K562 (cell line): ENCODE measurements at regions not wholly inside any gene's neighbourhood (a gene's known extent, or its start where the extent isn't known, plus 50 kb on each side); places are given as distances from the start of the nearest gene placed in this dataset.

Experiments used
- ATAC-seq: fragments of 200-7000 bp; cut with Tn5 transposase; 3 replicates; pipeline ENCODE4 v1.9.1; 2020; ENCODE audit warnings: moderate library complexity
- BruUV-seq: library from RNA; stranded (reverse); fragments of 400-500 nt; replicated peaks from 2 replicates; lab custom pipeline; 2021; lab: Mats Ljungman, UMichigan
- CTCF ChIA-PET: fragments of 300-600 bp; formaldehyde crosslinking; extraction: SDS; loops from one replicate; lab custom pipeline; 2021; ENCODE audit warnings: low intra/inter-chr PET ratio; lab: Yijun Ruan, JAX
- POLR2A ChIA-PET: fragments of 300-600, 350-650 bp; sonication (Branson Sonifier 250); formaldehyde crosslinking; extraction: SDS; loops from one replicate; lab custom pipeline; 2021; ENCODE audit warnings: antibody characterized with exemption, inconsistent platforms; lab: Yijun Ruan, JAX
- DNase-seq, 4 experiments: peaks; one replicate each; pipeline versions ENCODE4 v3.0.0 to v3.0.0-alpha.2; 2011 to 2018; ENCODE audit warnings: low spot score in 3 of 4, mixed read lengths in 3 of 4; ENCODE audit errors: extremely low read depth in 1 of 4
- FAIRE-seq: peaks from 2 replicates; lab custom pipeline; 2011; peaks lifted over from hg19 to GRCh38; lab: Jason Lieb, UNC
- H2AFZ ChIP-seq: 2 replicates; pipeline ENCODE4 v1.6.0; 2011; ENCODE audit warnings: low read depth, low read length, control low read depth, inconsistent platforms
- H3K27ac ChIP-seq: fragments of 200-600 bp; 3 replicates; pipeline ENCODE4 v1.8.0; 2011; ENCODE audit warnings: low read depth, mild to moderate bottlenecking, control low read depth, inconsistent platforms, low read length, moderate library complexity, mixed read lengths; ENCODE audit errors: extremely low read depth
- H3K27me3 ChIP-seq, 2 experiments: fragments of 300-600 bp in 1 of 2; 2 replicates in 1 of 2; 3 replicates in 1 of 2; pipeline versions ENCODE4 v1.6.0 to v1.8.0; 2011; ENCODE audit warnings: inconsistent platforms in 2 of 2, low read length in 2 of 2, mild to moderate bottlenecking in 1 of 2, mixed read lengths in 1 of 2, moderate library complexity in 1 of 2; ENCODE audit not compliant: control insufficient read depth in 2 of 2, insufficient read depth in 2 of 2
- H3K36me3 ChIP-seq: fragments of 300-600 bp; 3 replicates; pipeline ENCODE4 v1.8.0; 2011; ENCODE audit warnings: mild to moderate bottlenecking, low read length, inconsistent platforms; ENCODE audit not compliant: control insufficient read depth, insufficient read depth
- H3K4me1 ChIP-seq, 2 experiments: fragments of 200-600 bp in 1 of 2; replicated peaks in 1 of 2; 2 replicates in 1 of 2; 3 replicates in 1 of 2; pipeline versions ENCODE4 v1.5.1 to v1.8.0; 2011; ENCODE audit warnings: inconsistent platforms in 2 of 2, low read length in 2 of 2, mild to moderate bottlenecking in 1 of 2, mixed read lengths in 1 of 2, moderate library complexity in 1 of 2; ENCODE audit not compliant: control insufficient read depth in 2 of 2, insufficient read depth in 2 of 2
- H3K4me2 ChIP-seq: 2 replicates; pipeline ENCODE4 v1.6.1; 2011; ENCODE audit warnings: low read length, control low read depth, inconsistent platforms, mixed read lengths; ENCODE audit not compliant: insufficient read depth
- H3K4me3 ChIP-seq: fragments of 200-600 bp; sonication (generic), shearing (Covaris generic); 2 replicates; pipeline ENCODE4 v1.5.1; 2016; ENCODE audit warnings: control low read depth, inconsistent platforms
- H3K79me2 ChIP-seq: fragments of 200-600 bp; 3 replicates; pipeline ENCODE4 v1.8.0; 2011; ENCODE audit warnings: low read length, inconsistent platforms; ENCODE audit not compliant: control insufficient read depth, insufficient read depth
- H3K9ac ChIP-seq, 2 experiments: 2 replicates each; pipeline versions ENCODE4 v1.6.0 to v1.6.1; 2011; ENCODE audit warnings: low read depth in 2 of 2, low read length in 2 of 2, control low read depth in 1 of 2, inconsistent platforms in 1 of 2, mild to moderate bottlenecking in 1 of 2, mixed read lengths in 1 of 2; ENCODE audit not compliant: insufficient read depth in 1 of 2
- H3K9me1 ChIP-seq: one replicate; pipeline ENCODE4 v1.6.0; 2011; ENCODE audit warnings: inconsistent platforms, mild to moderate bottlenecking, low read length, moderate library complexity; ENCODE audit not compliant: control insufficient read depth, insufficient read depth
- H3K9me3 ChIP-seq: replicated peaks from 2 replicates; pipeline ENCODE4 v1.5.1; 2011; ENCODE audit warnings: low read depth, low read length, inconsistent platforms; ENCODE audit not compliant: control insufficient read depth, insufficient read depth
- H4K20me1 ChIP-seq: replicated peaks from 2 replicates; pipeline ENCODE4 v1.6.1; 2011; ENCODE audit warnings: low read length, inconsistent platforms, mixed read lengths; ENCODE audit not compliant: control insufficient read depth, insufficient read depth
- BRD4 ChIP-seq: fragments of 200-600 bp; sonication (generic); IDR thresholded peaks from 2 replicates; pipeline ENCODE4 v1.6.1; 2017; ENCODE audit warnings: inconsistent platforms
- ELF2 ChIP-seq: fragments of 250-450 bp; sonication (Bioruptor Pico); IDR thresholded peaks from 2 replicates; pipeline ENCODE4 v1.5.0; 2021; ENCODE audit warnings: mild to moderate bottlenecking
- FOSL1 ChIP-seq: fragments of 200-800 bp; sonication (Bioruptor generic); conservative IDR thresholded peaks from 2 replicates; pipeline ENCODE4 v1.6.1; 2016; ENCODE audit warnings: missing genetic modification characterization, missing compliant biosample characterization
- HMGXB4 ChIP-seq: sonication (generic); formaldehyde crosslinking; IDR thresholded peaks from 2 replicates; pipeline ENCODE4 v1.8.1; 2023; ENCODE audit warnings: mild to moderate bottlenecking, missing genetic modification reagents
- RFX5 ChIP-seq: IDR thresholded peaks from 2 replicates; pipeline ENCODE4 v1.6.1; 2011; ENCODE audit warnings: low read depth, mild to moderate bottlenecking, improper control_type of control experiment, low read length
- SAP30 ChIP-seq: fragments of 200-600 bp; sonication (generic); IDR thresholded peaks from 2 replicates; pipeline ENCODE4 v1.6.1; 2012; ENCODE audit warnings: borderline replicate concordance, low read depth, mild to moderate bottlenecking, moderate library complexity, low read length, control low read depth, inconsistent platforms; ENCODE audit not compliant: insufficient read depth, poor library complexity, severe bottlenecking
- SETDB1 ChIP-seq: IDR thresholded peaks from one replicate; pipeline ENCODE4 v1.6.1; 2012; ENCODE audit warnings: low read length, control low read depth, inconsistent platforms
- SPI1 ChIP-seq: IDR thresholded peaks from 2 replicates; pipeline ENCODE4 v1.6.1; 2011; ENCODE audit warnings: low read depth, low read length, control low read depth, borderline replicate concordance
- U2AF1 ChIP-seq: fragments of 200-400 bp; formaldehyde crosslinking; optimal IDR thresholded peaks from 2 replicates; pipeline ENCODE3; 2017; ENCODE audit warnings: mild to moderate bottlenecking, low read depth, low read length, moderate library complexity
- U2AF2 ChIP-seq: fragments of 200-400 bp; formaldehyde crosslinking; optimal IDR thresholded peaks from 2 replicates; pipeline ENCODE3; 2017; ENCODE audit warnings: low read depth, mild to moderate bottlenecking, low read length
- ZNF134 ChIP-seq: fragments of 250-450 bp; sonication (Bioruptor Pico); conservative IDR thresholded peaks from 2 replicates; pipeline ENCODE4 v1.4.0; 2020
- ZNF584 ChIP-seq: fragments of 200-800 bp; sonication (Bioruptor generic); IDR thresholded peaks from 2 replicates; pipeline ENCODE4 v1.6.1; 2016; ENCODE audit warnings: low read depth, mild to moderate bottlenecking, missing genetic modification characterization, missing compliant biosample characterization
- WGBS: fragments of 100-300 bp; shearing (Covaris generic); methylation state at CpG from one replicate; pipeline ENCODE4 v1.1.6; 2016; ENCODE audit warnings: low coverage, mixed read lengths; ENCODE audit not compliant: insufficient coverage; ENCODE audit errors: missing lambda C conversion rate; 5-methylcytosine and 5-hydroxymethylcytosine counted together
- in situ Hi-C: fragments of 300-500 bp; cut with MboI; formaldehyde crosslinking; loops from 4 replicates; pipeline ENCODE4 v1.15.0; 2018; ENCODE audit warnings: inconsistent platforms, mixed read lengths
- intact Hi-C: fragments of 100-400 bp; cut with micrococcal nuclease; formaldehyde crosslinking; loops from 2 replicates; pipeline ENCODE4 v1.14.2; 2022
- TF ChIP-seq, protein P1 (sequence below): fragments of 450-650 bp; IDR thresholded peaks from 2 replicates; pipeline ENCODE4 v1.6.1; 2018; ENCODE audit not compliant: partially characterized antibody

- Histone ChIP-seq H3K27ac (no peak overlapping the region), H3K4me3 (no peak overlapping the region), H3K9ac (no peak overlapping the region), H3K27me3 (no peaks in the 10 kb centered on the region), H3K36me3 (no peaks in the 10 kb centered on the region), H3K9me3 (no peaks in the 10 kb centered on the region), H3K79me2 (no peaks in the 10 kb centered on the region), H2AFZ (no peak overlapping the region), H3K4me1 (no peaks in the 10 kb centered on the region), H3K4me2 (no peak overlapping the region), H3K9me1 (no peaks in the 10 kb centered on the region), H4K20me1 (no peaks in the 10 kb centered on the region)
- ChIA-PET POLR2A (no interaction called here), CTCF (no interaction called here)
- in situ Hi-C loops (no loop called here), intact Hi-C loops (no loop called here)
- no TSS peak for BruUV-seq
- WGBS = 0% methylated on average over 7 of the region's 7 CpGs
- DNase-seq (no peak), ATAC-seq (no peak), FAIRE-seq (no peak)
- TF ChIP-seq RFX5 (no peak), FOSL1 (tag) (no peak), HMGXB4 (CRISPR knock-in tag) (no peak), SAP30 (no peak), ZNF134 (no peak), BRD4 (no peak), SPI1 (no peak), U2AF2 (no peak), ELF2 (CRISPR knock-in tag) (no peak), SETDB1 (no peak), ZNF584 (CRISPR knock-in tag) (no peak), U2AF1 (no peak)
- TF ChIP-seq, protein P1, sequence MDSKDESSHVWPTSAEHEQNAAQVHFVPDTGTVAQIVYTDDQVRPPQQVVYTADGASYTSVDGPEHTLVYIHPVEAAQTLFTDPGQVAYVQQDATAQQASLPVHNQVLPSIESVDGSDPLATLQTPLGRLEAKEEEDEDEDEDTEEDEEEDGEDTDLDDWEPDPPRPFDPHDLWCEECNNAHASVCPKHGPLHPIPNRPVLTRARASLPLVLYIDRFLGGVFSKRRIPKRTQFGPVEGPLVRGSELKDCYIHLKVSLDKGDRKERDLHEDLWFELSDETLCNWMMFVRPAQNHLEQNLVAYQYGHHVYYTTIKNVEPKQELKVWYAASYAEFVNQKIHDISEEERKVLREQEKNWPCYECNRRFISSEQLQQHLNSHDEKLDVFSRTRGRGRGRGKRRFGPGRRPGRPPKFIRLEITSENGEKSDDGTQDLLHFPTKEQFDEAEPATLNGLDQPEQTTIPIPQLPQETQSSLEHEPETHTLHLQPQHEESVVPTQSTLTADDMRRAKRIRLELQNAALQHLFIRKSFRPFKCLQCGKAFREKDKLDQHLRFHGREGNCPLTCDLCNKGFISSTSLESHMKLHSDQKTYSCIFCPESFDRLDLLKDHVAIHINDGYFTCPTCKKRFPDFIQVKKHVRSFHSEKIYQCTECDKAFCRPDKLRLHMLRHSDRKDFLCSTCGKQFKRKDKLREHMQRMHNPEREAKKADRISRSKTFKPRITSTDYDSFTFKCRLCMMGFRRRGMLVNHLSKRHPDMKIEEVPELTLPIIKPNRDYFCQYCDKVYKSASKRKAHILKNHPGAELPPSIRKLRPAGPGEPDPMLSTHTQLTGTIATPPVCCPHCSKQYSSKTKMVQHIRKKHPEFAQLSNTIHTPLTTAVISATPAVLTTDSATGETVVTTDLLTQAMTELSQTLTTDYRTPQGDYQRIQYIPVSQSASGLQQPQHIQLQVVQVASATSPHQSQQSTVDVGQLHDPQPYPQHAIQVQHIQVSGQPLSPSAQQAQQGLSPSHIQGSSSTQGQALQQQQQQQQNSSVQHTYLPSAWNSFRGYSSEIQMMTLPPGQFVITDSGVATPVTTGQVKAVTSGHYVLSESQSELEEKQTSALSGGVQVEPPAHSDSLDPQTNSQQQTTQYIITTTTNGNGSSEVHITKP = no peak
Measured at GRCh38 chr3:67856718-67857117, 202.3 kb upstream of the SUCLG2 start.
